Body of pancreas (tissue), 4 donors: ENCODE measurements at regions not wholly inside any gene's neighbourhood (a gene's known extent, or its start where the extent isn't known, plus 50 kb on each side); places are given as distances from the start of the nearest gene placed in this dataset.

Experiments used
- CTCF ChIP-seq, 7 experiments: fragments of 450-650 bp in 4 of 7; fragments of 200-600 bp in 3 of 7; sonication (generic) in 3 of 7; IDR thresholded peaks; one replicate each; pipeline ENCODE4 v1.5.1; 2016 to 2019; ENCODE audit warnings: antibody characterized with exemption in 7 of 7
- POLR2A ChIP-seq, 3 donors: fragments of 450-650 bp; IDR thresholded peaks; one replicate each; pipeline ENCODE4 v1.6.1; 2016; ENCODE audit warnings: antibody characterized with exemption in 3 of 3, mild to moderate bottlenecking in 2 of 3

- TF ChIP-seq CTCF (IDR thresholded peaks at IDR 0.05): no peak
- TF ChIP-seq POLR2A (IDR thresholded peaks at IDR 0.05): no peak
Measured at GRCh38 chr14:31926652-31927347, 150.3 kb upstream of the ARHGAP5 start.
